Brain microvascular endothelial cell (primary cell): ENCODE measurements at regions not wholly inside any gene's neighbourhood (a gene's known extent, or its start where the extent isn't known, plus 50 kb on each side); places are given as distances from the start of the nearest gene placed in this dataset.

Source experiments
- DNase-seq: peaks from one replicate; pipeline ENCODE4 v3.0.0-alpha.2; 2020
- H3K27ac ChIP-seq: fragments of 250-450 bp; sonication (Bioruptor Pico); 2 replicates; pipeline ENCODE4 v1.5.1; 2020; ENCODE audit warnings: mild to moderate bottlenecking, moderate library complexity
- H3K27me3 ChIP-seq: fragments of 250-450 bp; sonication (Bioruptor Pico); replicated peaks from 2 replicates; pipeline ENCODE4 v1.5.1; 2020; ENCODE audit warnings: mild to moderate bottlenecking
- H3K36me3 ChIP-seq: fragments of 250-450 bp; sonication (Bioruptor Pico); replicated peaks from 2 replicates; pipeline ENCODE4 v1.5.1; 2020; ENCODE audit warnings: mild to moderate bottlenecking
- H3K4me3 ChIP-seq: 2 replicates; pipeline ENCODE4 v1.5.1; 2011; ENCODE audit warnings: low read depth, mild to moderate bottlenecking, control low read depth, low read length, moderate library complexity
- CTCF ChIP-seq: IDR thresholded peaks from 2 replicates; pipeline ENCODE4 v1.5.1; 2011; ENCODE audit warnings: low read depth, mild to moderate bottlenecking, moderate library complexity, low read length, control low read depth, inconsistent platforms; ENCODE audit errors: missing control alignments
- in situ Hi-C: cut with HindIII; loops from 2 replicates; pipeline ENCODE4 v1.10.0; 2017; ENCODE audit warnings: low sequenced_read_pairs, low pct_ligation_motif_present

- Histone ChIP-seq H3K27ac (no peak overlapping the region), H3K27me3 (no peaks in the 10 kb centered on the region), H3K4me3 (no peak overlapping the region), H3K36me3 (no peaks in the 10 kb centered on the region)
- no peak for DNase-seq
- in situ Hi-C loops: no loop called here
- TF ChIP-seq CTCF: no peak
Observed at GRCh38 chr9:126114850-126115460, 211.7 kb upstream of the MVB12B start.

- Histone ChIP-seq H3K27ac (no peak overlapping the region), H3K36me3 (no peaks in the 10 kb centered on the region), H3K4me3 (no peak overlapping the region), H3K27me3 (no peaks in the 10 kb centered on the region)
- no peak for DNase-seq
- in situ Hi-C loops: no loop called here
- no peak for TF ChIP-seq CTCF
Observed at GRCh38 chr9:126116351-126117157, 210.1 kb upstream of the MVB12B start.

- DNase-seq: no peak
- no peak for TF ChIP-seq CTCF
- H3K36me3 ChIP-seq: no peaks in the 10 kb centered on the region
- H3K4me3 ChIP-seq: no peak overlapping the region
- no peak overlapping the region for H3K27ac ChIP-seq
- in situ Hi-C loops: no loop called here
- no peaks in the 10 kb centered on the region for H3K27me3 ChIP-seq
Observed at GRCh38 chr9:126117158-126117425, 209.5 kb upstream of the MVB12B start.

- in situ Hi-C loops: no loop called here
- no peaks in the 10 kb centered on the region for H3K27me3 ChIP-seq
Observed at GRCh38 chr9:126117631-126118030, 209.0 kb upstream of the MVB12B start.

GRCh38 chr9:126119731-126120130 lies 206.9 kb upstream of the MVB12B start:
- no peak for DNase-seq
- in situ Hi-C loops: no loop called here
- Histone ChIP-seq H3K36me3 (no peaks in the 10 kb centered on the region), H3K27me3 (no peaks in the 10 kb centered on the region), H3K4me3 (no peak overlapping the region), H3K27ac (no peak overlapping the region)
- no peak for TF ChIP-seq CTCF

More at GRCh38 chr9:126117631-126118030, 209.0 kb upstream of the MVB12B start:
- no peaks in the 10 kb centered on the region for H3K36me3 ChIP-seq
- TF ChIP-seq CTCF: no peak
- DNase-seq: no peak
- H3K4me3 ChIP-seq: no peak overlapping the region
- no peak overlapping the region for H3K27ac ChIP-seq
